IPS-18a (cell line): ENCODE measurements at regions not wholly inside any gene's neighbourhood (a gene's known extent, or its start where the extent isn't known, plus 50 kb on each side); places are given as distances from the start of the nearest gene placed in this dataset.
"Not testable (repeated sequence)": the region's sequence is repeated elsewhere in the genome, so short reads cannot be mapped to it uniquely, and the experiment has no call there.

ENCODE experiments used
- H3K27ac ChIP-seq: one replicate; pipeline ENCODE4 v1.5.1; 2013; ENCODE audit warnings: low read length
- H3K27me3 ChIP-seq: one replicate; pipeline ENCODE4 v1.6.1; 2013; ENCODE audit warnings: mild to moderate bottlenecking, low read length; ENCODE audit not compliant: control insufficient read depth, insufficient read depth
- H3K36me3 ChIP-seq: one replicate; pipeline ENCODE4 v1.6.1; 2013; ENCODE audit warnings: low read depth, low read length; ENCODE audit not compliant: control insufficient read depth
- H3K4me1 ChIP-seq: one replicate; pipeline ENCODE4 v1.6.1; 2013; ENCODE audit warnings: low read depth, low read length; ENCODE audit not compliant: control insufficient read depth
- H3K4me3 ChIP-seq: one replicate; pipeline ENCODE4 v1.5.1; 2013; ENCODE audit warnings: low read length
- H3K9ac ChIP-seq: one replicate; pipeline ENCODE4 v1.6.1; 2013; ENCODE audit warnings: mild to moderate bottlenecking, low read length, moderate library complexity
- H3K9me3 ChIP-seq: one replicate; pipeline ENCODE4 v1.6.1; 2013; ENCODE audit warnings: low read depth, low read length; ENCODE audit not compliant: control insufficient read depth

DNA sequence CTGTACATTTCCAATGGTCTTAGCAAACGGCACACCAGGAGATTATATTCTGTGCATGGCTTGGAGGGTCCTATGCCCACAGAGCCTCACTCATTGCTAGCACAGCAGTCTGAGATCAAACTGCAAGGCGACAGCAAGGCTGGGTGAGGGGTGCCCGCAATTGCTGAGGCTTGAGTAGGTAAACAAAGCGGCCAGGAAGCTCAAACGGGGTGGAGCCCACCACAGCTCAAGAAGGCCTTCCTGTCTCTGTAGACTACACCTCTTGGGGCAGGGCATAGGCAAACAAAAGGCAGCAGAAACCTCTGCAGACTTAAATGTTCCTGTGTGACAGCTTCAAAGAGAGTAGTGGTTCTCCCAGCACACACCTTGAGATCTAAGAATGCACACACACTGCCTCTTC is 91.3 kb downstream of the OR4A5 start:
- peaks cover 80% of the 10 kb centered on the region for H3K9me3 ChIP-seq
- H3K9ac ChIP-seq, H3K4me1 ChIP-seq, H3K27me3 ChIP-seq, H3K4me3 ChIP-seq, H3K36me3 ChIP-seq, H3K27ac ChIP-seq: not testable (repeated sequence)

DNA sequence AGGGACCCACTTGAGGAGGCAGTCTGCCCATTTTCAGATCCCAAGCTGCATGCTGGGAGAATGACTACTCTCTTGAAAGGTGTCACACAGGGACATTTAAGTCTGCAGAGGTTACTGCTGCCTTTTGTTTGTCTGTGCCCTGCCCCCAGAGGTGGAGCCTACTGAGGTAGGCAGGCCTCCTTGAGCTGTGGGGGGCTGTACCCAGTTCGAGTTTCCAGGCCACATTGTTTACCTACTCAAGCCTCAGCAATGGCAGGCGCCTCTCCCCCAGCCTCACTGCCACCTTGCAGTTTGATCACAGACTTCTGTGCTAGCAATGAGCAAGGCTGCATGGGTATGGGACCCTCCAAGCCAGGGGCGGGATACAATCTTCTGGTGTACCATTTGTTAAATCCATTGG is 126.0 kb downstream of the OR4A5 start:
- Histone ChIP-seq H3K27ac (no peak overlapping the region), H3K4me1 (no peaks in the 10 kb centered on the region), H3K27me3 (no peaks in the 10 kb centered on the region), H3K36me3 (no peaks in the 10 kb centered on the region), H3K4me3 (no peak overlapping the region), H3K9ac (no peak overlapping the region), H3K9me3 (peaks cover 71% of the 10 kb centered on the region)

DNA sequence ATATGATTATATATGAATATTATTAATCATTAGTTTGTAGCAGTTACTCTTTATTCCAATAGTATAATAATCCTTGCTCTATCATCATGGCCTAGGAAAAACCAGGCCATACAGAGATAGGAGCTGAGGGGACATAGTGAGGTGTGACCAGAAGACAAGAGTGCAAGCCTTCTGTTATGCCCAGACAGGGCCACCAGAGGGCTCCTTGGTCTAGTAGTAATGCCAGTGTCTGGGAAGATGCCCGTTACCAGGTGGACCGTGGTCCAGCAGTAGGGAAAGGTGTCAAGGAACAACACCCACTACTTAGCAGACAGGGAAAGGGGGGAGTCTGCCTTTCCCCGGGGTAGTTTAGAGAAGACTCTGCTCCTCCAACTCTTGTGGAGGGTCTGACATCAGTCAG is 148.4 kb downstream of the OR4A5 start:
- not testable (repeated sequence) for H3K4me1 ChIP-seq, H3K4me3 ChIP-seq, H3K9ac ChIP-seq, H3K27ac ChIP-seq, H3K27me3 ChIP-seq, H3K36me3 ChIP-seq
- peaks cover 76% of the 10 kb centered on the region for H3K9me3 ChIP-seq
